ENCODE measurements at regions not wholly inside any gene's neighbourhood (a gene's known extent, or its start where the extent isn't known, plus 50 kb on each side); places are given as distances from the start of the nearest gene placed in this dataset.

GRCh38 chr6:86730216-86730615, 207.1 kb upstream of the HTR1E start:
- TF ChIP-seq EZH2 (IDR thresholded peaks at IDR 0.05; ENCODE audit: low read length, unreplicated experiment), result no peak
- TF ChIP-seq CTCF (conservative IDR thresholded peaks at IDR 0.05; ENCODE audit: low read depth, low read length), result no peak

Data from PC-3 (cell line).